Esophagus (tissue), 2 donors: ENCODE measurements at regions not wholly inside any gene's neighbourhood (a gene's known extent, or its start where the extent isn't known, plus 50 kb on each side); places are given as distances from the start of the nearest gene placed in this dataset.

Experiments used
- H3K27ac ChIP-seq, 2 donors: one replicate each; pipeline ENCODE4 v1.5.1; 2013; ENCODE audit warnings: low read depth in 2 of 2, mild to moderate bottlenecking in 2 of 2, inconsistent platforms in 1 of 2, low read length in 1 of 2, moderate library complexity in 1 of 2
- H3K27me3 ChIP-seq, 2 donors: one replicate each; pipeline ENCODE4 v1.6.1; 2013; ENCODE audit warnings: low read length in 2 of 2, control low read depth in 1 of 2, mild to moderate bottlenecking in 1 of 2; ENCODE audit not compliant: insufficient read depth in 2 of 2, control insufficient read depth in 1 of 2
- H3K36me3 ChIP-seq, 2 donors: one replicate each; pipeline ENCODE4 v1.6.1; 2013; ENCODE audit warnings: low read length in 1 of 2; ENCODE audit not compliant: control insufficient read depth in 2 of 2, insufficient read depth in 2 of 2
- H3K4me1 ChIP-seq, 2 donors: one replicate each; pipeline ENCODE4 v1.6.1; 2013; ENCODE audit warnings: low read length in 1 of 2; ENCODE audit not compliant: control insufficient read depth in 2 of 2, insufficient read depth in 2 of 2
- H3K4me3 ChIP-seq, 2 donors: one replicate each; pipeline ENCODE4 v1.5.1; 2013; ENCODE audit warnings: low read length in 2 of 2, mild to moderate bottlenecking in 2 of 2, low read depth in 1 of 2, moderate library complexity in 1 of 2
- H3K9me3 ChIP-seq, 2 donors: one replicate each; pipeline ENCODE4 v1.6.1; 2013; ENCODE audit warnings: mild to moderate bottlenecking in 2 of 2, low read depth in 1 of 2, low read length in 1 of 2, moderate library complexity in 1 of 2; ENCODE audit not compliant: control insufficient read depth in 2 of 2, insufficient read depth in 1 of 2
- WGBS, 2 donors: extraction: QIAGEN DNeasy Blood & Tissue Kit; methylation state at CpG; one replicate each; pipeline ENCODE4 v1.1.7; 2013; 5-methylcytosine and 5-hydroxymethylcytosine counted together
- donor health status: healthy with polysubstance abuse.
- donor health status: Bipolar disorder and iron deficiency.

DNA sequence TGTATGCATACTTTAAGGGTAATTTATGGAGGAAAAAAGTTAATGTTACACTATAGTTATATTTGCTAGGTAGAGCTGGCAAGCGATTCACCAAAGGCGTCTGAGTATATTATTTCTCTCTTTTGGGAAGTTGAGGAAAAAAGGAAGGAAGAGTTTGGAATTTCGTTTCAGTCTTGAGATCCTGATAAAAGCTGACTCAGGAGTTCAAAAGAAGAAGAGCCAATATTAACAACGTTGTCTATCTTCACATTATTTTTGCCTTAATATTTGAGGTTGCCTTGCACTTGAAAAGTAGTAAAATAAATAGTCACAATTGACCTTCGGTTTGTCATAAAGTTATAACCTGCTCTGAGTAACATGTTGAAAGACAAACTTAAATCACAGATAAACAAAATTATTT, 888.6 kb downstream of the KCNJ2 start:
- 81 to 84% methylated on average over 5 of the region's 5 CpGs for WGBS, 2 donors
- no peaks in the 10 kb centered on the region for H3K4me1 ChIP-seq
- H3K9me3 ChIP-seq, result no peaks in the 10 kb centered on the region
- no peak overlapping the region for H3K4me3 ChIP-seq
- H3K36me3 ChIP-seq, result no peaks in the 10 kb centered on the region
- H3K27ac ChIP-seq, result no peak overlapping the region
- H3K27me3 ChIP-seq, result no peaks in the 10 kb centered on the region

GRCh38 chr17:71063127-71063526, 893.8 kb downstream of the KCNJ2 start:
- no peaks in the 10 kb centered on the region for H3K27me3 ChIP-seq
- H3K36me3 ChIP-seq, result no peaks in the 10 kb centered on the region
- H3K4me1 ChIP-seq, result no peaks in the 10 kb centered on the region
- no peak overlapping the region for H3K27ac ChIP-seq
- 58 to 64% methylated on average over 2 of the region's 2 CpGs for WGBS, 2 donors
- H3K4me3 ChIP-seq, result no peak overlapping the region
- H3K9me3 ChIP-seq, result no peaks in the 10 kb centered on the region

DNA sequence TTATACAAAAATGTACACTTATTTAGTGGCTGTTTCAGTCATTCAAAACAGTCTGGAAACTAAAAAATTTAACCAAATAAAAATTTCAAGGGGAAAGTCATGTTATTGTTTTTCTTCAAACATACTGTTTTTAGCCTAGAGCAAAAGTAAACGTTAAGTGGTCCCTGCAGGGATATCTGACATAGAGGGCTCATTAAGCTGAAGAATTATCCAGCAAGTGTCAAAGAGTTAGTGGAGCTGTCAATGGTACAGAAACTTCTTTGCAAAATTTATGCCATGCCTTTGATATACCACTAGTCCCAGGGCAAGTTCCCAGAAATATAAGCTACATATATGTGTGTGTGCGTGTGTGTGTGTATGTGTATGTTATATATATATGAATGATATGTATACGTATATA, 894.2 kb downstream of the KCNJ2 start:
- 74 to 75% methylated on average over 3 of the region's 3 CpGs for WGBS, 2 donors

GRCh38 chr17:71067669-71068407, 898.5 kb downstream of the KCNJ2 start:
- Histone ChIP-seq H3K27ac (no peak overlapping the region), H3K27me3 (no peaks in the 10 kb centered on the region), H3K36me3 (no peaks in the 10 kb centered on the region), H3K4me3 (no peak overlapping the region), H3K9me3 (no peaks in the 10 kb centered on the region), H3K4me1 (no peaks in the 10 kb centered on the region)
- WGBS, 2 donors, result 67 to 71% methylated on average over 9 of the region's 9 CpGs

More for the DNA sequence above, 894.2 kb downstream of the KCNJ2 start:
- Histone ChIP-seq H3K4me3 (no peak overlapping the region), H3K27ac (no peak overlapping the region), H3K27me3 (no peaks in the 10 kb centered on the region), H3K4me1 (no peaks in the 10 kb centered on the region), H3K36me3 (no peaks in the 10 kb centered on the region), H3K9me3 (no peaks in the 10 kb centered on the region)

DNA sequence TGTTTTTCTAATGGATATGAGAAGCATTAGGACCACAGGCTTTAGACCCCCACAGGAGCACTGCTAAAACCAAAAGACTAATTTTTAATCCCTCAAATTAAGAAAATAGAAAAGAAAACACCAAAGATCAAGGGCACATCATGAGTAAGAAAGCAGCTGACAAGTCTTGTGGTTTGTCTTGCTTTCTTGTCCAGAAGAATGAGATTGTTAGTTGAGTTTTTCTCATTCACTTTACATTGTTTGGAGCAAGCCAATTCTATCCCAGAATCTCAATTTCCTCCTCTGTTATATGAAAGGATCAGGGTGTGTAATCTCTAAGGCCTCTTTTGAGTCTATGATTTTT, 899.0 kb downstream of the KCNJ2 start:
- Histone ChIP-seq H3K9me3 (no peaks in the 10 kb centered on the region), H3K36me3 (no peaks in the 10 kb centered on the region), H3K4me1 (no peaks in the 10 kb centered on the region), H3K27me3 (no peaks in the 10 kb centered on the region), H3K27ac (no peak overlapping the region), H3K4me3 (no peak overlapping the region)

DNA sequence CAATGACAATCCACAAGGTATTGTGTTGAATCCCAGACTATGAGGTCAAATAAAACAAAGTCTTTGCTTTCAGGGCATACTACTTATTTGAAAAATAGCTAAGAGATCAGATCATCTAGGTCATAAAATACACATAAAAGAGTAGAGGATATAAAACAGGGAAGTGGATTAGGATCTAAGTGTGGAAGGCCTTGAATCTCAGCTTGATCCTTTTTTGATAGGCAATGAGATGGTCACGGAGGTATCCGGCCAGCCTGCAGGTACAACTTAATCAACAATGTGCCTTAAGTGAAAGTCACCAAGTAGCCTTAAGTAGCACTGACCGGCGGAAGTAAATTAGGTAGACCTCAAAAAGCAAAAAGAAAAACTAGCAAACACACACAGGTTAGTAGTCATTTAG, 901.7 kb downstream of the KCNJ2 start:
- H3K27ac ChIP-seq, result no peak overlapping the region
- H3K27me3 ChIP-seq, result no peaks in the 10 kb centered on the region
- 97 to 98% methylated on average over 4 of the region's 4 CpGs for WGBS, 2 donors
- no peaks in the 10 kb centered on the region for H3K36me3 ChIP-seq
- H3K4me1 ChIP-seq, result no peaks in the 10 kb centered on the region
- H3K9me3 ChIP-seq, result no peaks in the 10 kb centered on the region
- no peak overlapping the region for H3K4me3 ChIP-seq

GRCh38 chr17:71071837-71072236, 902.5 kb downstream of the KCNJ2 start:
- Histone ChIP-seq H3K27ac (no peak overlapping the region), H3K27me3 (no peaks in the 10 kb centered on the region), H3K4me3 (no peak overlapping the region), H3K36me3 (no peaks in the 10 kb centered on the region), H3K9me3 (no peaks in the 10 kb centered on the region), H3K4me1 (no peaks in the 10 kb centered on the region)
- 60 to 71% methylated on average over 10 of the region's 10 CpGs for WGBS, 2 donors

- no peaks in the 10 kb centered on the region for H3K27me3 ChIP-seq
- no peaks in the 10 kb centered on the region for H3K4me1 ChIP-seq
- no peak overlapping the region for H3K4me3 ChIP-seq
- no peak overlapping the region for H3K27ac ChIP-seq
- no peaks in the 10 kb centered on the region for H3K9me3 ChIP-seq
- no peaks in the 10 kb centered on the region for H3K36me3 ChIP-seq
- 81 to 86% methylated on average over 11 of the region's 11 CpGs for WGBS, 2 donors
Measured at GRCh38 chr17:71080937-71081336, 911.6 kb downstream of the KCNJ2 start.

GRCh38 chr17:71081666-71082065, 912.3 kb downstream of the KCNJ2 start:
- Histone ChIP-seq H3K4me1 (no peaks in the 10 kb centered on the region), H3K27ac (no peak overlapping the region), H3K27me3 (no peaks in the 10 kb centered on the region), H3K4me3 (no peak overlapping the region), H3K36me3 (no peaks in the 10 kb centered on the region), H3K9me3 (no peaks in the 10 kb centered on the region)

DNA sequence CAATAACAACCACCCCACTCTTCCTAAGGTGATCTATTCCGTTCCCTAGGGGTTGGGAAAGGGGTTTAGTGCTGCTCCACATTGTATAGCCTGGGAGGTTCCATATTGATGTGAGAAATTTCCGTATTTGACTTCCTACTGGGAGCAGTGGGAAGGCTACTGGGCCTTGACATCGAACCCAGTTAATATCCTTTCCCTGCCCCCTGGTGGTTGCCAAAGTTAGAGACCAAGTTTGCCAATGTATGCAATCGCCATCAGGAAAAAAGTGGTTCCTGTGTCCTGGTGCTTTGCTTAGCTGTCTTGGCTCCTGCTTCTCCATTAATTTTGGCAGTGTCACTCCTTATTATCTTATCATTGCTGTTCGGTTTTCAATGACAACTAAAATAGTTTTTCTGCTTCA, 914.9 kb downstream of the KCNJ2 start:
- Histone ChIP-seq H3K36me3 (no peaks in the 10 kb centered on the region), H3K27ac (no peak overlapping the region), H3K27me3 (no peaks in the 10 kb centered on the region), H3K4me3 (no peak overlapping the region), H3K9me3 (no peaks in the 10 kb centered on the region), H3K4me1 (no peaks in the 10 kb centered on the region)
- WGBS, 2 donors, result 43 to 58% methylated on average over 5 of the region's 5 CpGs
